ENCODE measurements at regions not wholly inside any gene's neighbourhood (a gene's known extent, or its start where the extent isn't known, plus 50 kb on each side); places are given as distances from the start of the nearest gene placed in this dataset.
"Not testable (repeated sequence)": the region's sequence is repeated elsewhere in the genome, so short reads cannot be mapped to it uniquely, and the experiment has no call there.

GRCh38 chr16:63804126-63804525, 1317.7 kb downstream of the CDH11 start:
- intact Hi-C loops (cut with DNase I), result no loop called here
- DNase-seq (ENCODE audit: low spot score) (no peak), ATAC-seq (no peak)

GRCh38 chr16:63789603-63790002, 1332.3 kb downstream of the CDH11 start:
- DNase-seq (ENCODE audit: low spot score) (no peak), ATAC-seq (no peak)
- intact Hi-C loops (cut with DNase I), result no loop called here

GRCh38 chr16:63787014-63787413, 1334.8 kb downstream of the CDH11 start:
- ATAC-seq (no peak), DNase-seq (ENCODE audit: low spot score) (no peak)
- intact Hi-C loops (cut with DNase I), result no loop called here

- DNase-seq (ENCODE audit: low spot score) (no peak), ATAC-seq (no peak)
- intact Hi-C loops (cut with DNase I), result no loop called here
These were observed 1336.7 kb downstream of the CDH11 start for GRCh38 chr16:63785170-63785569.

- intact Hi-C loops (cut with DNase I), result no loop called here
- no peak for ATAC-seq
- DNase-seq (ENCODE audit: low spot score), result no peak
These were observed 1345.4 kb downstream of the CDH11 start for GRCh38 chr16:63776437-63776836.

GRCh38 chr16:63776034-63776433, 1345.8 kb downstream of the CDH11 start:
- intact Hi-C loops (cut with DNase I), result no loop called here
- ATAC-seq (no peak), DNase-seq (ENCODE audit: low spot score) (no peak)

GRCh38 chr16:63774302-63774701, 1347.6 kb downstream of the CDH11 start:
- intact Hi-C loops (cut with DNase I), result no loop called here
- DNase-seq (ENCODE audit: low spot score), result no peak
- no peak for ATAC-seq

GRCh38 chr16:63769211-63769610, 1352.7 kb downstream of the CDH11 start:
- ATAC-seq (no peak), DNase-seq (ENCODE audit: low spot score) (no peak)
- intact Hi-C loops (cut with DNase I), result no loop called here

GRCh38 chr16:63760246-63760645, 1361.6 kb downstream of the CDH11 start:
- ATAC-seq; intact Hi-C loops (cut with DNase I); DNase-seq (ENCODE audit: low spot score): not testable (repeated sequence)

GRCh38 chr16:63752347-63752746, 1369.5 kb downstream of the CDH11 start:
- intact Hi-C loops (cut with DNase I), result no loop called here
- ATAC-seq (no peak), DNase-seq (ENCODE audit: low spot score) (no peak)

- intact Hi-C loops (cut with DNase I), result no loop called here
- DNase-seq (ENCODE audit: low spot score), result no peak
- ATAC-seq, result no peak
These were observed 1372.6 kb downstream of the CDH11 start for GRCh38 chr16:63749276-63749675.

GRCh38 chr16:63745456-63745855, 1376.4 kb downstream of the CDH11 start:
- intact Hi-C loops (cut with DNase I), result no loop called here
- no peak for DNase-seq (ENCODE audit: low spot score)
- ATAC-seq, result no peak

- ATAC-seq, result no peak
- DNase-seq (ENCODE audit: low spot score), result no peak
- intact Hi-C loops (cut with DNase I), result no loop called here
These were observed 1377.6 kb downstream of the CDH11 start for GRCh38 chr16:63744077-63744874.

- intact Hi-C loops (cut with DNase I), result no loop called here
- no peak for DNase-seq (ENCODE audit: low spot score)
- no peak for ATAC-seq
These were observed 1379.7 kb downstream of the CDH11 start for GRCh38 chr16:63742150-63742549.

- intact Hi-C loops (cut with DNase I), result no loop called here
- DNase-seq (ENCODE audit: low spot score) (no peak), ATAC-seq (no peak)
These were observed 1384.2 kb downstream of the CDH11 start for GRCh38 chr16:63737633-63738032.

GRCh38 chr16:63735456-63735855, 1386.4 kb downstream of the CDH11 start:
- ATAC-seq (no peak), DNase-seq (ENCODE audit: low spot score) (no peak)
- intact Hi-C loops (cut with DNase I), result no loop called here

- intact Hi-C loops (cut with DNase I), result no loop called here
- DNase-seq (ENCODE audit: low spot score) (no peak), ATAC-seq (no peak)
These were observed 1401.0 kb downstream of the CDH11 start for GRCh38 chr16:63720848-63721247.

- ATAC-seq (no peak), DNase-seq (ENCODE audit: low spot score) (no peak)
- intact Hi-C loops (cut with DNase I), result no loop called here
These were observed 1401.9 kb downstream of the CDH11 start for GRCh38 chr16:63719926-63720325.

GRCh38 chr16:63717806-63718205, 1404.1 kb downstream of the CDH11 start:
- DNase-seq (ENCODE audit: low spot score), result no peak
- intact Hi-C loops (cut with DNase I), result no loop called here
- no peak for ATAC-seq

- intact Hi-C loops (cut with DNase I), result no loop called here
- DNase-seq (ENCODE audit: low spot score) (no peak), ATAC-seq (no peak)
These were observed 1407.0 kb downstream of the CDH11 start for GRCh38 chr16:63714876-63715275.

GRCh38 chr16:63712725-63713124, 1409.1 kb downstream of the CDH11 start:
- no peak for DNase-seq (ENCODE audit: low spot score)
- no peak for ATAC-seq
- intact Hi-C loops (cut with DNase I), result no loop called here
